ENCODE measurements at regions not wholly inside any gene's neighbourhood (a gene's known extent, or its start where the extent isn't known, plus 50 kb on each side); places are given as distances from the start of the nearest gene placed in this dataset.

GRCh38 chr12:90026516-90026915, 317.9 kb upstream of the ATP2B1 start:
- no peak for TF ChIP-seq EZH2phosphoT487 (IDR thresholded peaks at IDR 0.05; ENCODE audit: low read length)
- TF ChIP-seq CTCF (IDR thresholded peaks at IDR 0.05; ENCODE audit: low read length), result no peak
- TF ChIP-seq EZH2 (optimal IDR thresholded peaks at IDR 0.05; ENCODE audit: low read depth, low read length), result no peak
- Histone ChIP-seq H3K4me3 (ENCODE audit: low read length) (no peak overlapping the region), H3K9me2 (replicated peaks; ENCODE audit: insufficient read depth, low read length) (no peaks in the 10 kb centered on the region), H3K4me2 (ENCODE audit: low read depth, low read length) (no peak overlapping the region), H3K36me3 (replicated peaks; ENCODE audit: insufficient read depth, low read length) (no peaks in the 10 kb centered on the region), H3K4me1 (ENCODE audit: low read length) (no peaks in the 10 kb centered on the region), H3K9me3 (replicated peaks; ENCODE audit: insufficient read depth, low read length) (no peaks in the 10 kb centered on the region), H3F3A (ENCODE audit: insufficient read depth, low read length) (no peaks in the 10 kb centered on the region), H3K9ac (ENCODE audit: low read length) (no peak overlapping the region), H3K27me3 (replicated peaks; ENCODE audit: insufficient read depth, low read length) (no peaks in the 10 kb centered on the region), H4K20me1 (ENCODE audit: insufficient read depth, low read length) (no peaks in the 10 kb centered on the region), H3K27ac (ENCODE audit: low read length) (no peak overlapping the region), H3K79me2 (ENCODE audit: low read length) (no peaks in the 10 kb centered on the region), H2AFZ (ENCODE audit: low read length) (no peak overlapping the region)
- no peak for DNase-seq

- Histone ChIP-seq H3K79me2 (ENCODE audit: low read length) (no peaks in the 10 kb centered on the region), H3F3A (ENCODE audit: insufficient read depth, low read length) (no peaks in the 10 kb centered on the region), H2AFZ (ENCODE audit: low read length) (no peak overlapping the region), H3K9me3 (replicated peaks; ENCODE audit: insufficient read depth, low read length) (no peaks in the 10 kb centered on the region), H3K27me3 (replicated peaks; ENCODE audit: insufficient read depth, low read length) (no peaks in the 10 kb centered on the region), H3K9me2 (replicated peaks; ENCODE audit: insufficient read depth, low read length) (no peaks in the 10 kb centered on the region), H3K4me2 (ENCODE audit: low read depth, low read length) (no peak overlapping the region), H3K27ac (ENCODE audit: low read length) (no peak overlapping the region), H3K36me3 (replicated peaks; ENCODE audit: insufficient read depth, low read length) (no peaks in the 10 kb centered on the region), H3K4me1 (ENCODE audit: low read length) (no peaks in the 10 kb centered on the region), H3K9ac (ENCODE audit: low read length) (no peak overlapping the region), H4K20me1 (ENCODE audit: insufficient read depth, low read length) (no peaks in the 10 kb centered on the region), H3K4me3 (ENCODE audit: low read length) (no peak overlapping the region)
- TF ChIP-seq CTCF (IDR thresholded peaks at IDR 0.05; ENCODE audit: low read length) (no peak), EZH2phosphoT487 (IDR thresholded peaks at IDR 0.05; ENCODE audit: low read length) (no peak), EZH2 (optimal IDR thresholded peaks at IDR 0.05; ENCODE audit: low read depth, low read length) (no peak)
- DNase-seq, result no peak
Observed at GRCh38 chr12:90024262-90024661, 315.6 kb upstream of the ATP2B1 start.

GRCh38 chr12:90023207-90023900, 314.7 kb upstream of the ATP2B1 start:
- no peak overlapping the region for H3K4me3 ChIP-seq (ENCODE audit: low read length)
- no peaks in the 10 kb centered on the region for H4K20me1 ChIP-seq (ENCODE audit: insufficient read depth, low read length)
- no peak overlapping the region for H2AFZ ChIP-seq (ENCODE audit: low read length)
- H3K9me3 ChIP-seq (replicated peaks; ENCODE audit: insufficient read depth, low read length), result no peaks in the 10 kb centered on the region
- no peaks in the 10 kb centered on the region for H3K27me3 ChIP-seq (replicated peaks; ENCODE audit: insufficient read depth, low read length)
- no peak overlapping the region for H3K4me2 ChIP-seq (ENCODE audit: low read depth, low read length)
- no peaks in the 10 kb centered on the region for H3K36me3 ChIP-seq (replicated peaks; ENCODE audit: insufficient read depth, low read length)
- H3K4me1 ChIP-seq (ENCODE audit: low read length), result no peaks in the 10 kb centered on the region
- H3K27ac ChIP-seq (ENCODE audit: low read length), result no peak overlapping the region
- DNase-seq, result no peak
- H3K79me2 ChIP-seq (ENCODE audit: low read length), result no peaks in the 10 kb centered on the region
- H3F3A ChIP-seq (ENCODE audit: insufficient read depth, low read length), result no peaks in the 10 kb centered on the region
- no peak overlapping the region for H3K9ac ChIP-seq (ENCODE audit: low read length)
- TF ChIP-seq CTCF (IDR thresholded peaks at IDR 0.05; ENCODE audit: low read length) (no peak), EZH2 (optimal IDR thresholded peaks at IDR 0.05; ENCODE audit: low read depth, low read length) (no peak), EZH2phosphoT487 (IDR thresholded peaks at IDR 0.05; ENCODE audit: low read length) (no peak)
- no peaks in the 10 kb centered on the region for H3K9me2 ChIP-seq (replicated peaks; ENCODE audit: insufficient read depth, low read length)
